ENCODE measurements at regions not wholly inside any gene's neighbourhood (a gene's known extent, or its start where the extent isn't known, plus 50 kb on each side); places are given as distances from the start of the nearest gene placed in this dataset.

GRCh38 chr6:22380236-22380635, 83.4 kb upstream of the PRL start:
- peaks cover 2 to 7% of the 10 kb centered on the region in 2 experiments; a peak in 3 of 5 replicates for H3K9me3 Mint-ChIP-seq
- no peak overlapping the region for H3K27ac ChIP-seq (ENCODE audit: insufficient read length, low read depth, low read length)
- H3K27me3 ChIP-seq (ENCODE audit: insufficient read depth, low read length), result no peaks in the 10 kb centered on the region
- no peak overlapping the region for H2BK12ac ChIP-seq (ENCODE audit: insufficient read length, low read depth, low read length)
- H3K79me2 ChIP-seq (ENCODE audit: insufficient read depth, low read length), result no peaks in the 10 kb centered on the region
- no peak overlapping the region for H3K4me3 Mint-ChIP-seq
- no peak overlapping the region for H2AFZ ChIP-seq (ENCODE audit: low read length)
- H3K27ac Mint-ChIP-seq, result no peak overlapping the region
- no peaks in the 10 kb centered on the region for H3K9me3 ChIP-seq (ENCODE audit: control insufficient read depth, low read depth, low read length)
- H3K23me2 ChIP-seq (ENCODE audit: insufficient read length, low read depth, low read length, poor library complexity, severe bottlenecking), result no peaks in the 10 kb centered on the region
- H4K8ac ChIP-seq (replicated peaks; ENCODE audit: insufficient read length, low read depth, low read length), result no peak overlapping the region
- no peak overlapping the region for H2BK15ac ChIP-seq (ENCODE audit: low read depth, low read length)
- no peak overlapping the region for H3T11ph ChIP-seq (ENCODE audit: low read length)
- H3K23ac ChIP-seq (ENCODE audit: insufficient read length, low read depth, low read length), result no peak overlapping the region
- no peaks in the 10 kb centered on the region for H3K79me1 ChIP-seq (ENCODE audit: insufficient read depth, low read depth, low read length, poor library complexity, severe bottlenecking)
- no peak for DNase-seq
- H2BK5ac ChIP-seq (ENCODE audit: insufficient read length, low read length), result no peak overlapping the region
- H2BK120ac ChIP-seq (ENCODE audit: low read depth, low read length, poor library complexity, severe bottlenecking), result no peak overlapping the region
- H3K36me3 Mint-ChIP-seq (ENCODE audit: insufficient read depth in 1 of 3, low read depth in 3 of 3), result peaks cover 4 to 12% (median 5%) of the 10 kb centered on the region in 3 experiments; a peak in 3 of 7 replicates
- WGBS (ENCODE audit: extremely low coverage, insufficient read length, low lambda C conversion rate), result no CpG with 5 or more reads among the region's 3 CpGs
- no peaks in the 10 kb centered on the region for H4K20me1 ChIP-seq (ENCODE audit: control insufficient read depth, insufficient read depth, insufficient read length)
- no peak overlapping the region for H4K5ac ChIP-seq (ENCODE audit: insufficient read length, low read depth, low read length)
- H3K4me2 ChIP-seq (ENCODE audit: insufficient read depth, insufficient read length, low read length), result no peak overlapping the region
- no peak overlapping the region for H3K4ac ChIP-seq (ENCODE audit: low read depth, low read length)
- no peak overlapping the region for H2BK20ac ChIP-seq (ENCODE audit: low read depth, low read length, poor library complexity, severe bottlenecking)
- peaks cover 1% of the 10 kb centered on the region; the same call in 1 of the 2 replicates for H3K27me3 Mint-ChIP-seq (ENCODE audit: low read depth)
- H3K56ac ChIP-seq (ENCODE audit: insufficient read length, low read depth, low read length), result no peak overlapping the region
- H4K91ac ChIP-seq (ENCODE audit: insufficient read length, low read depth, low read length), result no peak overlapping the region
- no peaks in the 10 kb centered on the region; the same call in 1 of the 2 replicates for H3K4me1 ChIP-seq (ENCODE audit: insufficient read depth, low read length)
- H3K4me1 Mint-ChIP-seq, result peaks cover 3 to 8% of the 10 kb centered on the region in 2 experiments; a peak in 2 of 4 replicates
- no peak overlapping the region for H3K18ac ChIP-seq (ENCODE audit: insufficient read length, low read depth, low read length)
- TF ChIP-seq CTCF (conservative IDR thresholded peaks at IDR 0.05), result no peak
- no peak overlapping the region; the same call in 1 of the 2 replicates for H3K14ac ChIP-seq (ENCODE audit: insufficient read depth, low read length)
- H2AK5ac ChIP-seq (ENCODE audit: insufficient read length, low read length), result no peak overlapping the region
- H3K9ac ChIP-seq (ENCODE audit: extremely low read depth, insufficient read length, low read length), result no peak overlapping the region
